ENCODE measurements at regions not wholly inside any gene's neighbourhood (a gene's known extent, or its start where the extent isn't known, plus 50 kb on each side); places are given as distances from the start of the nearest gene placed in this dataset.
"Not testable (repeated sequence)": the region's sequence is repeated elsewhere in the genome, so short reads cannot be mapped to it uniquely, and the experiment has no call there.

DNA sequence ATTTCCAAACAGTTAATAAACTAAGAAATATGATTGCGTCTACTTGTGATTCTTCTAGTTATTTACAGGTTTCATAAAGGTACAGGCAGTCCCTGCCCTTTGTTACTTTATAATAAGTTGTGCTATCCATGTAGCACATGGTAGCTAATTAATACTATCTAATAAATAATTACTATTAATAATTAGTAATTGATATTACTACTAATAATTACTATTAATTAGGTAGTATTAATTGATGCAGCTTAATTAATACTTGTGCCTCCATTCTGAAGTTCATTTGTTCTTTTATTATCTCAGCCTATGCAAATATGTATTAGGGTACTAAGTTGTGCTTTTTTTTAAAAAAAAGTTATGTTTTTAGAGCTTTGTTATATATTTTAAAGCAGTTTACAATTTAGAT is 92.3 kb upstream of the TRHDE start:
- WGBS (ENCODE audit: extremely low coverage, insufficient read length, low lambda C conversion rate): no CpG with 5 or more reads among the region's 1 CpG
- Histone ChIP-seq H3K56ac (ENCODE audit: insufficient read length, low read depth, low read length) (no peak overlapping the region), H2BK12ac (ENCODE audit: insufficient read length, low read depth, low read length) (no peak overlapping the region), H2BK120ac (ENCODE audit: low read depth, low read length, poor library complexity, severe bottlenecking) (no peak overlapping the region), H3K4ac (ENCODE audit: low read depth, low read length) (no peak overlapping the region), H3K4me1 (ENCODE audit: insufficient read depth, low read length) (no peaks in the 10 kb centered on the region), H4K5ac (ENCODE audit: insufficient read length, low read depth, low read length) (no peak overlapping the region), H3K23ac (ENCODE audit: insufficient read length, low read depth, low read length) (no peak overlapping the region), H2BK20ac (ENCODE audit: low read depth, low read length, poor library complexity, severe bottlenecking) (no peak overlapping the region), H2AFZ (ENCODE audit: low read length) (no peak overlapping the region), H2BK15ac (ENCODE audit: low read depth, low read length) (no peak overlapping the region), H2AK5ac (ENCODE audit: insufficient read length, low read length) (no peak overlapping the region), H3T11ph (ENCODE audit: low read length) (no peak overlapping the region), H3K27ac (ENCODE audit: insufficient read length, low read depth, low read length) (no peak overlapping the region), H3K27me3 (ENCODE audit: insufficient read depth, low read length) (no peaks in the 10 kb centered on the region), H3K14ac (ENCODE audit: insufficient read depth, low read length) (no peak overlapping the region), H3K9ac (ENCODE audit: extremely low read depth, insufficient read length, low read length) (no peak overlapping the region), H3K18ac (ENCODE audit: insufficient read length, low read depth, low read length) (no peak overlapping the region), H3K79me1 (ENCODE audit: insufficient read depth, low read depth, low read length, poor library complexity, severe bottlenecking) (no peaks in the 10 kb centered on the region), H3K9me3 (ENCODE audit: control insufficient read depth, low read depth, low read length) (no peaks in the 10 kb centered on the region), H3K4me2 (ENCODE audit: insufficient read depth, insufficient read length, low read length) (no peak overlapping the region), H3K79me2 (ENCODE audit: insufficient read depth, low read length) (no peaks in the 10 kb centered on the region), H2BK5ac (ENCODE audit: insufficient read length, low read length) (no peak overlapping the region), H4K8ac (replicated peaks; ENCODE audit: insufficient read length, low read depth, low read length) (no peak overlapping the region), H4K91ac (ENCODE audit: insufficient read length, low read depth, low read length) (no peak overlapping the region), H4K20me1 (ENCODE audit: control insufficient read depth, insufficient read depth, insufficient read length) (no peaks in the 10 kb centered on the region), H3K23me2 (ENCODE audit: insufficient read length, low read depth, low read length, poor library complexity, severe bottlenecking) (no peaks in the 10 kb centered on the region)
- no peak for DNase-seq
- H3K4me3 Mint-ChIP-seq: no peak overlapping the region
- H3K36me3 Mint-ChIP-seq (ENCODE audit: insufficient read depth in 1 of 3, low read depth in 3 of 3): no peaks in the 10 kb centered on the region
- no peaks in the 10 kb centered on the region for H3K27me3 Mint-ChIP-seq (ENCODE audit: low read depth)
- no peak for TF ChIP-seq CTCF (conservative IDR thresholded peaks at IDR 0.05)
- no peaks in the 10 kb centered on the region for H3K4me1 Mint-ChIP-seq
- H3K9me3 Mint-ChIP-seq: no peaks in the 10 kb centered on the region
- no peak overlapping the region for H3K27ac Mint-ChIP-seq

DNA sequence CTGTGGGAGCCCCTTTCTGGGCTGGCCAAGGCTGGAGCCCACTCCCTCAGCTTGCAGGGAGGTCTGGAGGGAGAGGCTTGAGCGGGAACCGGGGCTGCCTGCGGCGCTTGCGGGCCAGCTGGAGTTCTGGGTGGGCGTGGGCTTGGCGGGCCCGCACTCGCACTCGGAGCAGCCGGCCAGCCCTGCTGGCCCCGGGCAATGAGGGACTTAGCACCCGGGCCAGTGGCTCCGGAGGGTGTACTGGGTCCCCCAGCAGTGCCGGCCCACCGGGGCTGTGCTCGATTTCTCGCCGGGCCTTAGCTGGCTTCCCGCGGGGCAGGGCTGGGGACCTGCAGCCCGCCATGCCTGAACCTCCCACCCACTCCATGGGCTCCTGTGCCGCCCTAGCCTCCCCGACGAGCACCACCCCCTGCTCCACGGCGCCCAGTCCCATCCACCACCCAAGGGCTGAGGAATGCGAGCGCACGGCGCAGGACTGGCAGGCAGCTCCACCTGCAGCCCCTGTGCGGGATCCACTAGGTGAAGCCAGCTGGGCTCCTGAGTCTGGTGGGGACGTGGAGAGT is 87.1 kb upstream of the TRHDE start:
- H3K4me2 ChIP-seq (ENCODE audit: insufficient read depth, insufficient read length, low read length); H3K14ac ChIP-seq (ENCODE audit: insufficient read depth, low read length); H3K9me3 ChIP-seq (ENCODE audit: control insufficient read depth, low read depth, low read length); H3K27ac ChIP-seq (ENCODE audit: insufficient read length, low read depth, low read length); H3K4ac ChIP-seq (ENCODE audit: low read depth, low read length); H2BK120ac ChIP-seq (ENCODE audit: low read depth, low read length, poor library complexity, severe bottlenecking); H3K27me3 Mint-ChIP-seq (ENCODE audit: low read depth); H3K79me1 ChIP-seq (ENCODE audit: insufficient read depth, low read depth, low read length, poor library complexity, severe bottlenecking); H3K56ac ChIP-seq (ENCODE audit: insufficient read length, low read depth, low read length); H4K91ac ChIP-seq (ENCODE audit: insufficient read length, low read depth, low read length); H3K23me2 ChIP-seq (ENCODE audit: insufficient read length, low read depth, low read length, poor library complexity, severe bottlenecking); H2BK15ac ChIP-seq (ENCODE audit: low read depth, low read length); H3K9me3 Mint-ChIP-seq; H2AK5ac ChIP-seq (ENCODE audit: insufficient read length, low read length); H3K79me2 ChIP-seq (ENCODE audit: insufficient read depth, low read length); H3K4me3 Mint-ChIP-seq; H3K18ac ChIP-seq (ENCODE audit: insufficient read length, low read depth, low read length); H3T11ph ChIP-seq (ENCODE audit: low read length); H3K4me1 Mint-ChIP-seq; H3K23ac ChIP-seq (ENCODE audit: insufficient read length, low read depth, low read length); H4K20me1 ChIP-seq (ENCODE audit: control insufficient read depth, insufficient read depth, insufficient read length); H2BK20ac ChIP-seq (ENCODE audit: low read depth, low read length, poor library complexity, severe bottlenecking); H3K27me3 ChIP-seq (ENCODE audit: insufficient read depth, low read length); H3K9ac ChIP-seq (ENCODE audit: extremely low read depth, insufficient read length, low read length); DNase-seq; H2AFZ ChIP-seq (ENCODE audit: low read length); H3K27ac Mint-ChIP-seq; H2BK5ac ChIP-seq (ENCODE audit: insufficient read length, low read length); H2BK12ac ChIP-seq (ENCODE audit: insufficient read length, low read depth, low read length); H4K8ac ChIP-seq (replicated peaks; ENCODE audit: insufficient read length, low read depth, low read length); H3K4me1 ChIP-seq (ENCODE audit: insufficient read depth, low read length); H4K5ac ChIP-seq (ENCODE audit: insufficient read length, low read depth, low read length); H3K36me3 Mint-ChIP-seq (ENCODE audit: insufficient read depth in 1 of 3, low read depth in 3 of 3): not testable (repeated sequence)
- WGBS (ENCODE audit: extremely low coverage, insufficient read length, low lambda C conversion rate): no CpG with 5 or more reads among the region's 33 CpGs

All from H9 (cell line).